Hepatocyte (in vitro differentiated cells): ENCODE measurements at regions not wholly inside any gene's neighbourhood (a gene's known extent, or its start where the extent isn't known, plus 50 kb on each side); places are given as distances from the start of the nearest gene placed in this dataset.
A peak's percentile ranks its signal among the peaks of the same experiment; 100 is the strongest.

Experiments used
- DNase-seq: peaks from one replicate; pipeline ENCODE4 v3.0.0-alpha.2; 2016; ENCODE audit warnings: low spot score
- H2AFZ ChIP-seq: fragments of 200-600 bp; sonication (generic); 2 replicates; pipeline ENCODE4 v1.6.0; 2016; ENCODE audit warnings: antibody characterized with exemption, mild to moderate bottlenecking
- H3K27ac ChIP-seq: fragments of 200-600 bp; sonication (generic); 2 replicates; pipeline ENCODE4 v1.5.1; 2016; ENCODE audit warnings: mild to moderate bottlenecking
- H3K27me3 ChIP-seq: fragments of 200-600 bp; sonication (generic); 2 replicates; pipeline ENCODE4 v1.6.1; 2016
- H3K36me3 ChIP-seq: fragments of 200-600 bp; sonication (generic); replicated peaks from 2 replicates; pipeline ENCODE4 v1.5.1; 2016; ENCODE audit warnings: low read depth; ENCODE audit not compliant: insufficient read depth
- H3K4me1 ChIP-seq: fragments of 200-600 bp; sonication (generic); 2 replicates; pipeline ENCODE4 v1.5.1; 2016; ENCODE audit warnings: mild to moderate bottlenecking, moderate library complexity; ENCODE audit not compliant: insufficient read depth
- H3K4me2 ChIP-seq: fragments of 200-600 bp; sonication (generic); 2 replicates; pipeline ENCODE4 v1.6.0; 2016
- H3K4me3 ChIP-seq: fragments of 200-600 bp; sonication (generic); 2 replicates; pipeline ENCODE4 v1.5.1; 2016; ENCODE audit warnings: mild to moderate bottlenecking
- H3K79me2 ChIP-seq: fragments of 200-600 bp; sonication (generic); 2 replicates; pipeline ENCODE4 v1.6.0; 2017; ENCODE audit warnings: mild to moderate bottlenecking
- H3K9me2 ChIP-seq: fragments of 200-600 bp; sonication (generic); replicated peaks from 2 replicates; pipeline ENCODE4 v1.6.0; 2017; ENCODE audit warnings: mild to moderate bottlenecking; ENCODE audit not compliant: insufficient read depth
- H3K9me3 ChIP-seq: fragments of 200-600 bp; sonication (generic); 2 replicates; pipeline ENCODE4 v1.5.1; 2016; ENCODE audit warnings: low read depth, mild to moderate bottlenecking
- H4K20me1 ChIP-seq: fragments of 200-600 bp; sonication (generic); 2 replicates; pipeline ENCODE4 v1.6.0; 2016; ENCODE audit warnings: mild to moderate bottlenecking; ENCODE audit not compliant: insufficient read depth, poor library complexity, severe bottlenecking
- CTCF ChIP-seq: fragments of 200-600 bp; sonication (generic); IDR thresholded peaks from 2 replicates; pipeline ENCODE4 v1.5.1; 2016; ENCODE audit warnings: antibody characterized with exemption, mild to moderate bottlenecking; ENCODE audit not compliant: poor library complexity
- EZH2 ChIP-seq: fragments of 200-600 bp; sonication (generic); IDR thresholded peaks from 2 replicates; pipeline ENCODE4 v1.6.1; 2016; ENCODE audit warnings: antibody characterized with exemption, mild to moderate bottlenecking, borderline replicate concordance
- EZH2phosphoT487 ChIP-seq: fragments of 200-600 bp; sonication (generic); IDR thresholded peaks from one replicate; pipeline ENCODE4 v1.6.1; 2018; ENCODE audit warnings: antibody characterized with exemption, mild to moderate bottlenecking, low read depth, moderate library complexity; ENCODE audit not compliant: unreplicated experiment, severe bottlenecking
- WGBS: methylation state at CpG from one replicate; pipeline ENCODE4 v1.1.6; 2016; ENCODE audit warnings: low lambda C conversion rate; ENCODE audit errors: missing lambda C conversion rate; 5-methylcytosine and 5-hydroxymethylcytosine counted together

DNA sequence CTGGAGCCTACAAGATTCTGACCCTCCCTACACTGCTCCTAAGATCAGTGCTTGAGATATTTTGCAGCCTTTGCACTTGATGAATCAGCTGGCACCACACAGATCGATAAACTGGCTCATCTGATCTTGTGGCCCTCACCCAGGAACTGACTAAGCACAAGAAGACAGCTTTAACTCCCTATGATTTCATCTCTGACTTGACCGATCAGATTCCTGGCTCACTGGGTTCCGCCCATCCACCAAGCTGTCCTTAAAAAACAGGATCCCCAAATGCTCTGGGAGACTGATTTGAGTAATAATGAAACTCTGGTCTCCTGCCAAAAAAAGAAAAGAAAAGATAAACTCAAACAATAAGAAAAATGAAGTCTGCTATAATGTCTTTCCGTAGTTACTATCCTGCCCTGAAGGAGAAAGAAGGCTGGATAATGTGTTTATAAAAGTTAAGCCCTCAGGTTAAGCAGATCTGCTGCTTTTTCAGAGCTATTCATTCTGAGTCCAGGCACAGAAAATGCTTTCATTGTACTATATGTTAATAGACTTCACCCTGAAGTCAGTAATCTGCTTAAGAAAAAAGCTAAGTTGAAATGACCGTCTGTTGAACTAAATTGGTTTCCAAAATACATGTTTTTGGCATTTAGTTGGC, 795.2 kb downstream of the TRIML1 start:
- Histone ChIP-seq H3K27me3 (no peaks in the 10 kb centered on the region), H3K4me1 (no peaks in the 10 kb centered on the region), H3K27ac (no peak overlapping the region), H3K4me3 (no peak overlapping the region), H3K4me2 (no peak overlapping the region), H3K9me3 (no peaks in the 10 kb centered on the region), H3K36me3 (no peaks in the 10 kb centered on the region), H3K9me2 (no peaks in the 10 kb centered on the region), H2AFZ (no peak overlapping the region), H3K79me2 (no peaks in the 10 kb centered on the region), H4K20me1 (no peaks in the 10 kb centered on the region)
- no peak for TF ChIP-seq EZH2
- TF ChIP-seq CTCF, result no peak
- TF ChIP-seq EZH2phosphoT487, result no peak
- WGBS, result 68% methylated on average over 5 of the region's 5 CpGs
- DNase-seq, result no peak

GRCh38 chr4:188941524-188942119, 802.4 kb downstream of the TRIML1 start:
- Histone ChIP-seq H3K79me2 (no peaks in the 10 kb centered on the region), H3K4me1 (no peaks in the 10 kb centered on the region), H3K27me3 (no peaks in the 10 kb centered on the region), H3K4me3 (no peak overlapping the region), H2AFZ (no peak overlapping the region), H4K20me1 (no peaks in the 10 kb centered on the region), H3K4me2 (no peak overlapping the region), H3K27ac (no peak overlapping the region), H3K9me2 (no peaks in the 10 kb centered on the region), H3K36me3 (no peaks in the 10 kb centered on the region), H3K9me3 (no peaks in the 10 kb centered on the region)
- 71% methylated on average over 3 of the region's 3 CpGs for WGBS
- DNase-seq, result peak; percentile 54
- TF ChIP-seq CTCF (no peak), EZH2 (no peak), EZH2phosphoT487 (no peak)

GRCh38 chr4:188942606-188943005, 803.4 kb downstream of the TRIML1 start:
- TF ChIP-seq EZH2, result no peak
- TF ChIP-seq EZH2phosphoT487, result no peak
- no peak for TF ChIP-seq CTCF

More at GRCh38 chr4:188942606-188943005, 803.4 kb downstream of the TRIML1 start:
- Histone ChIP-seq H3K79me2 (no peaks in the 10 kb centered on the region), H3K27me3 (no peaks in the 10 kb centered on the region), H3K4me1 (no peaks in the 10 kb centered on the region), H3K9me2 (no peaks in the 10 kb centered on the region), H3K36me3 (no peaks in the 10 kb centered on the region), H3K9me3 (no peaks in the 10 kb centered on the region), H4K20me1 (no peaks in the 10 kb centered on the region), H2AFZ (no peak overlapping the region), H3K4me3 (no peak overlapping the region), H3K4me2 (no peak overlapping the region), H3K27ac (peak overlapping the region; percentile 29)
- 82% methylated on average over 3 of the region's 3 CpGs for WGBS
- no peak for DNase-seq
